Duodenal mucosa (tissue), 2 donors: ENCODE measurements at regions not wholly inside any gene's neighbourhood (a gene's known extent, or its start where the extent isn't known, plus 50 kb on each side); places are given as distances from the start of the nearest gene placed in this dataset.

Source experiments
- H3K27ac ChIP-seq: one replicate; pipeline ENCODE4 v1.7.0; 2013; ENCODE audit warnings: low read depth, low read length
- H3K27me3 ChIP-seq, 2 donors: one replicate each; pipeline ENCODE4 v1.7.0; 2013; ENCODE audit warnings: low read length in 2 of 2, control low read depth in 1 of 2; ENCODE audit not compliant: insufficient read depth in 2 of 2, control insufficient read depth in 1 of 2
- H3K36me3 ChIP-seq, 2 donors: one replicate each; pipeline ENCODE4 v1.7.0; 2013; ENCODE audit warnings: low read length in 2 of 2, control low read depth in 1 of 2; ENCODE audit not compliant: insufficient read depth in 2 of 2, control insufficient read depth in 1 of 2
- H3K4me1 ChIP-seq, 2 donors: one replicate each; pipeline ENCODE4 v1.7.0; 2013; ENCODE audit warnings: low read length in 2 of 2, control low read depth in 1 of 2; ENCODE audit not compliant: insufficient read depth in 2 of 2, control insufficient read depth in 1 of 2
- H3K4me3 ChIP-seq, 2 donors: one replicate each; pipeline ENCODE4 v1.7.0; 2013; ENCODE audit warnings: low read length in 2 of 2, low read depth in 1 of 2
- H3K9ac ChIP-seq, 2 donors: one replicate each; pipeline ENCODE4 v1.7.0; 2013; ENCODE audit warnings: low read length in 2 of 2, low read depth in 1 of 2
- H3K9me3 ChIP-seq, 2 donors: one replicate each; pipeline ENCODE4 v1.7.0; 2013; ENCODE audit warnings: low read length in 2 of 2, control low read depth in 1 of 2; ENCODE audit not compliant: control insufficient read depth in 1 of 2

- Histone ChIP-seq H3K4me3 (no peak overlapping the region), H3K4me1 (no peaks in the 10 kb centered on the region), H3K9me3 (no peaks in the 10 kb centered on the region), H3K27ac (no peak overlapping the region), H3K36me3 (no peaks in the 10 kb centered on the region), H3K9ac (no peak overlapping the region), H3K27me3 (no peaks in the 10 kb centered on the region)
These were observed 168.2 kb upstream of the DMRTA1 start for GRCh38 chr9:22278426-22278825.

GRCh38 chr9:22279636-22280035, 167.0 kb upstream of the DMRTA1 start:
- H3K9me3 ChIP-seq: no peaks in the 10 kb centered on the region
- no peak overlapping the region for H3K4me3 ChIP-seq
- H3K36me3 ChIP-seq: no peaks in the 10 kb centered on the region
- H3K9ac ChIP-seq: no peak overlapping the region
- no peaks in the 10 kb centered on the region for H3K4me1 ChIP-seq
- H3K27me3 ChIP-seq: no peaks in the 10 kb centered on the region
- H3K27ac ChIP-seq: no peak overlapping the region

DNA sequence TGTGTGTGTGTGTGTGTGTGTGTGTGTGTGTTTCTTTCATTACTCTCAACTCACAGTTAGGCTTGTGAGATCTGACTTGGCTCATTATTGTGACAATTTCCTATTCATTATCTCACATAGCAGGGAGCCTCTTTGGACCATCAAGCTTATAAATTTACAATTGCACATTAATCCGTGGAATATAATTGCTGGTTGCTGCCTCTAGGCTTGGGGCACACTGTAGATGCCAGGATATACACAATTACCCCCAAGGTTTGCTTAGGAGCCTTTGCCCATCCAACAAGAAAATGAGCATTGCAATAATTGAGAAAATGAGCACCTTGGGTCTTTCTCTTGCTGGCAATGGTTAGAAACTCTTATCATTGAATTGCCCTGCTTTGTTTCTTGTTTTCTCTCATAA, 161.6 kb upstream of the DMRTA1 start:
- Histone ChIP-seq H3K27me3 (no peaks in the 10 kb centered on the region), H3K9ac (no peak overlapping the region), H3K9me3 (no peaks in the 10 kb centered on the region), H3K4me3 (no peak overlapping the region), H3K27ac (no peak overlapping the region), H3K4me1 (no peaks in the 10 kb centered on the region), H3K36me3 (no peaks in the 10 kb centered on the region)

- Histone ChIP-seq H3K27ac (no peak overlapping the region), H3K27me3 (no peaks in the 10 kb centered on the region), H3K36me3 (no peaks in the 10 kb centered on the region), H3K9ac (no peak overlapping the region), H3K4me1 (no peaks in the 10 kb centered on the region), H3K4me3 (no peak overlapping the region), H3K9me3 (no peaks in the 10 kb centered on the region)
These were observed 160.0 kb upstream of the DMRTA1 start for GRCh38 chr9:22286661-22287060.

- no peaks in the 10 kb centered on the region for H3K36me3 ChIP-seq
- H3K9me3 ChIP-seq: no peaks in the 10 kb centered on the region
- no peaks in the 10 kb centered on the region for H3K4me1 ChIP-seq
- H3K9ac ChIP-seq: no peak overlapping the region
- H3K27ac ChIP-seq: no peak overlapping the region
- no peaks in the 10 kb centered on the region for H3K27me3 ChIP-seq
- no peak overlapping the region for H3K4me3 ChIP-seq
These were observed 158.0 kb upstream of the DMRTA1 start for GRCh38 chr9:22288661-22289060.

- no peak overlapping the region for H3K27ac ChIP-seq
- no peak overlapping the region for H3K9ac ChIP-seq
- no peak overlapping the region for H3K4me3 ChIP-seq
- H3K9me3 ChIP-seq: no peaks in the 10 kb centered on the region
- H3K27me3 ChIP-seq: no peaks in the 10 kb centered on the region
- H3K36me3 ChIP-seq: no peaks in the 10 kb centered on the region
- no peaks in the 10 kb centered on the region for H3K4me1 ChIP-seq
These were observed 139.5 kb upstream of the DMRTA1 start for GRCh38 chr9:22307013-22307711.

- H3K9ac ChIP-seq: no peak overlapping the region
- no peaks in the 10 kb centered on the region for H3K36me3 ChIP-seq
- H3K4me1 ChIP-seq: no peaks in the 10 kb centered on the region
- no peak overlapping the region for H3K27ac ChIP-seq
- no peaks in the 10 kb centered on the region for H3K27me3 ChIP-seq
- no peaks in the 10 kb centered on the region for H3K9me3 ChIP-seq
- H3K4me3 ChIP-seq: no peak overlapping the region
These were observed 138.4 kb upstream of the DMRTA1 start for GRCh38 chr9:22308177-22308576.

- no peaks in the 10 kb centered on the region for H3K27me3 ChIP-seq
These were observed 130.0 kb upstream of the DMRTA1 start for GRCh38 chr9:22316645-22317044.

GRCh38 chr9:22331533-22331932, 115.1 kb upstream of the DMRTA1 start:
- Histone ChIP-seq H3K36me3 (no peaks in the 10 kb centered on the region), H3K4me1 (no peaks in the 10 kb centered on the region), H3K27ac (no peak overlapping the region), H3K27me3 (no peaks in the 10 kb centered on the region), H3K9ac (no peak overlapping the region), H3K9me3 (no peaks in the 10 kb centered on the region), H3K4me3 (no peak overlapping the region)

More at GRCh38 chr9:22316645-22317044, 130.0 kb upstream of the DMRTA1 start:
- Histone ChIP-seq H3K36me3 (no peaks in the 10 kb centered on the region), H3K9me3 (peaks cover 0 to 3% of the 10 kb centered on the region in 2 donors), H3K4me1 (no peaks in the 10 kb centered on the region), H3K9ac (no peak overlapping the region), H3K4me3 (no peak overlapping the region), H3K27ac (no peak overlapping the region)

- no peaks in the 10 kb centered on the region for H3K36me3 ChIP-seq
- no peak overlapping the region for H3K4me3 ChIP-seq
- no peak overlapping the region for H3K27ac ChIP-seq
- no peaks in the 10 kb centered on the region for H3K27me3 ChIP-seq
- no peaks in the 10 kb centered on the region for H3K4me1 ChIP-seq
- no peak overlapping the region for H3K9ac ChIP-seq
- no peaks in the 10 kb centered on the region for H3K9me3 ChIP-seq
These were observed 114.4 kb upstream of the DMRTA1 start for GRCh38 chr9:22332202-22332601.

DNA sequence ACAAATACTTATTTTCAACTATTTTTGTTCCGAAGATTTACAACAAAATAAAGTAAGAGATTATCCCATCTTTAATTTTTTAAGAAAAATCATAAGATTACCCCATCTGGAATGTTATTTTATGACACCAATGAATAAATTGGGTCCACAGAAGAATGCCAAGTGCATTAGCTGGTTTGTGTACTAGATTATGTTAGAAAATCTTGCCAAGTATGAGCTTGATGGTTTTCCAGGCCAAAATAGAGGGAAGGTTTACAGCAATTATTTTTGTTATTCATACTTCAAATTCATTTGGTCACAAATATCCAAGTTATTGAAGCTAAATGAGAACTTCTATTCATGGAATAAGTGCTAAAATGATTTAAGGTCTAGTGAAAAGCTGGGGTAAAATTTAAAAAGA, 109.4 kb upstream of the DMRTA1 start:
- H3K9me3 ChIP-seq: no peaks in the 10 kb centered on the region
- no peaks in the 10 kb centered on the region for H3K4me1 ChIP-seq
- no peak overlapping the region for H3K27ac ChIP-seq
- no peaks in the 10 kb centered on the region for H3K27me3 ChIP-seq
- no peaks in the 10 kb centered on the region for H3K36me3 ChIP-seq
- H3K9ac ChIP-seq: no peak overlapping the region
- H3K4me3 ChIP-seq: no peak overlapping the region
